ENCODE measurements at regions not wholly inside any gene's neighbourhood (a gene's known extent, or its start where the extent isn't known, plus 50 kb on each side); places are given as distances from the start of the nearest gene placed in this dataset.

DNA sequence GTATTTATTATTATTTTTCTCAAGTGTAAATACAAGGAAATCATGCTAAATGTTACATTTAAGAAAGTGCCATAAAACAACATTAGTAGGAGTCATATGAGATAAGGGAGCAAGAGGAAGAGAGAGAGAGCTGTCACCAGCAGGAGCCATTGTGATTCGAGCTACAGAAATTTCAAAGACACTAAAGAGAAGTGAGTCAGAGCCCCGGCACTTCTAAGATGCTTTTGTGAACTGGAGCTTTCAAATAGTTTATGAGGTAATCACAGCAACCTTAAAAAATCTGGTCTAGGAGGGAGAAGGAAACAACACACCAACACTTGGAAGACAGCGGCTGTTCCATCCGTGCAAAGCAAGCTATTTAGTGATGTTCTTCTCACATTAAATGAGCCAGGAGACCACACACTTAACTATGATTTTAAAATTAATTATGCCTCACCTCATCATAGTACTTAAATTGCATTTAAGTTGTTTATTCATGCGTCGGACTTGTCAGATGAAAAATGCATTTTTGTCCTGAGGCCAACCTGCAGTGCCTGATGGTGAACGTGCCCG is 382.7 kb upstream of the SALL3 start:
- DNase-seq (ENCODE audit: insufficient read length) (no peak), FAIRE-seq (no peak)
- TF ChIP-seq POLR2A (IDR thresholded peaks at IDR 0.05; ENCODE audit: low read depth, low read length) (no peak), TAF1 (IDR thresholded peaks at IDR 0.05; ENCODE audit: borderline replicate concordance, low read depth, low read length) (no peak), POLR2AphosphoS5 (IDR thresholded peaks at IDR 0.05; ENCODE audit: low read depth, low read length) (no peak)

GRCh38 chr18:78601349-78601748 is 378.3 kb upstream of the SALL3 start:
- DNase-seq (ENCODE audit: insufficient read length) = no peak
- FAIRE-seq = no peak
- no peak for TF ChIP-seq TAF1 (IDR thresholded peaks at IDR 0.05; ENCODE audit: borderline replicate concordance, low read depth, low read length)
- TF ChIP-seq POLR2A (IDR thresholded peaks at IDR 0.05; ENCODE audit: low read depth, low read length) = no peak
- TF ChIP-seq POLR2AphosphoS5 (IDR thresholded peaks at IDR 0.05; ENCODE audit: low read depth, low read length) = no peak

DNA sequence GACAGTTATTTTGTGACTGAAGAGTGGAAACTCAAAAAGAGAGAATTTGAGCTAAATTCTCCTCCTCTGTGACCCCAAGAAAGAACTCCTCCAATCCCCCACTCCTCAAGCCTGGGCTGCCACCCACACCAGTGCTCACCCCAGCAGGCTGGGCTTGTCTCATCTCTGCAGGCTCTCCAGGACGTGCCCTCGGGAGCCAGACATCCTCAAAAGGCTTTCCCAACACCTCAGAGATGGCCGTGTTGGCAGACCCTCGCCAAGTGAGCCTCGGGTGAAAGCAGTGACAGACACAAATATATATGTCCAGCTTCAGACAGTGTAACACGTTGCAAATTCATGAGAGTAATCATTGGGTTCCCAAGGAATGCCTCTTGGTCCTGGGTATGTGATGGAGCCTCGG is 377.7 kb upstream of the SALL3 start:
- FAIRE-seq = no peak
- no peak for DNase-seq (ENCODE audit: insufficient read length)
- TF ChIP-seq POLR2AphosphoS5 (IDR thresholded peaks at IDR 0.05; ENCODE audit: low read depth, low read length) (no peak), POLR2A (IDR thresholded peaks at IDR 0.05; ENCODE audit: low read depth, low read length) (no peak), TAF1 (IDR thresholded peaks at IDR 0.05; ENCODE audit: borderline replicate concordance, low read depth, low read length) (no peak)

- DNase-seq (ENCODE audit: insufficient read length) (no peak), FAIRE-seq (no peak)
- no peak for TF ChIP-seq POLR2AphosphoS5 (IDR thresholded peaks at IDR 0.05; ENCODE audit: low read depth, low read length)
- TF ChIP-seq POLR2A (IDR thresholded peaks at IDR 0.05; ENCODE audit: low read depth, low read length) = no peak
- no peak for TF ChIP-seq TAF1 (IDR thresholded peaks at IDR 0.05; ENCODE audit: borderline replicate concordance, low read depth, low read length)
These were observed 377.2 kb upstream of the SALL3 start for GRCh38 chr18:78602430-78602829.

DNA sequence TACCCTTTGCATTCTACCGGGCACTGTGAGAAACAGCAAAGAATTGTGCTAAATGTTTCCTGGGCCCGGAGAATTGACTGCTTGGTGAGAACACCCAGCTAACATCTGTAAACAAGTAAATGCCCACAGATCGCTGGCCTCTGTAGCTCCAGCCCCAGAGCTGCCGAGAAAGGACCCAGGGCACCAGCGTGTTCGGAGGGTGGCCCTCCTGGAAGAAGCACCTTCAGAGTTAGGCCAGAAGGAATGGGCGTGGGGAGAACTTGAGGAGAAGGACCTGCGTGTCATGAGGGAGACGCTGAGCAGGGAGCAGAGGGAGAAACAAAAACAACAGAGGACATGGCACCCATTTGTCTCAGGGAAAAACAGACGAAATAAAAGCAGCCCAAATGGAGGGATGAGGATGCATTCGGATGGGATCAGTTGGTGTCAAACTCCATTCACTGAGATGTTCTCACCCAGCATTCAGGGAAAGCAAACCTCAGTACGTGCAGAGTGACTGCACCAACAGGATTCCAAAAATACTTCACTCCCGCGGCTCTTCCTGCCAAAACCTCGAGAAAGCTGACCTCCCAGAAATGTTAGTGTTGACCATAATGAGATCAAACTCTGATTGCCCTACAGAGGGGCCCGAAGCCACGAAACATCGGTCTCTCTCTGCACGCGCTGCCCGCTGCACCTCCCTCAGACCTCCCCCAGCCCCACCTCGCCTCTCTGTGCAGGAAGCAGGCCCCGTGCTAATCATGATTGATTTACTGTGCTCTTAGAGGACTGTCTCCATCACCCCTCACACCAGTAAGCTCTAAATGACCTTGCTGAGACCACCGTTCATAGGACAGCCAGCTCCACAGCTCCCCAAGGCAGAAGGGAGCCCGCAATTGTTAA is 376.3 kb upstream of the SALL3 start:
- FAIRE-seq (no peak), DNase-seq (ENCODE audit: insufficient read length) (no peak)
- TF ChIP-seq POLR2A (IDR thresholded peaks at IDR 0.05; ENCODE audit: low read depth, low read length) (no peak), TAF1 (IDR thresholded peaks at IDR 0.05; ENCODE audit: borderline replicate concordance, low read depth, low read length) (no peak), POLR2AphosphoS5 (IDR thresholded peaks at IDR 0.05; ENCODE audit: low read depth, low read length) (no peak)

DNA sequence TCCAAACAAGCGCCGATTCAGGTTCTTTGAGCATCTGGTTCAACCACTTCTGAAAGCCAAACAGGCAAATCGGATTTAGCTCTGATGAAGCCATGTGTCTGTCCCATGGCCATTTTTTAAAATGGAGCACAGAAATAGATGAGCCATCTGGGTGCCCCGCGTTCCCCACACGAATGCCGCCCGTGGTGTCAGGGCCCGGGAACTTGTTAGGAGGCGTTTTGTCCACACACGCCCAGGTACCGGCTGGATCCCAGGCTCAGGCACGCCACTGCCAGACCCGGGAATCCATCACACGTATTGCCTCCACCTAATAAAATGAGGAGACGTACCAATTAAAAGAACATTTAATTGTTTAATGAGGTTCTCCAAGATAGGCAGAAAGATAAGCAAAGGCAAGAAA is 374.4 kb upstream of the SALL3 start:
- FAIRE-seq (no peak), DNase-seq (ENCODE audit: insufficient read length) (no peak)
- TF ChIP-seq POLR2AphosphoS5 (IDR thresholded peaks at IDR 0.05; ENCODE audit: low read depth, low read length) = no peak
- TF ChIP-seq POLR2A (IDR thresholded peaks at IDR 0.05; ENCODE audit: low read depth, low read length) = no peak

DNA sequence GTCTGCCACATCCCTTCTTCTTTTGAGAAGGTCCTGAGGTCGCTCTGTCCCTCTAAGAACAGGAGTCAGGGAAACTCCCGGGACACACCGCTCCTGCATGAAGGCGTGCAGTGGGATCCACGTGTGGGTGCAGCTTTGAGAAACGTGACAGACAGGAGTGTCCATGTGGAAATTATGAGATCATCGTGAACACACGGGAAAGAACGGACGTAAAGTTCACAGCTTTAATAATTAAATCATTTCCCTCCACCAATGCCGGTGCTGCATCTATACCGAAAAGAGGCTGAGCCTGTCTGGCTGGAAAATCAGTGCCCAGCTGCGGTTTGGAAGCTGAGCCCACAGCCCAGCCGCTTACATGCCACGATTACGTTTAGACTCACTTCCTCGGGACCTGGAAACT is 372.4 kb upstream of the SALL3 start:
- DNase-seq (ENCODE audit: insufficient read length) (no peak), FAIRE-seq (no peak)
- TF ChIP-seq TAF1 (IDR thresholded peaks at IDR 0.05; ENCODE audit: borderline replicate concordance, low read depth, low read length) = no peak
- TF ChIP-seq POLR2AphosphoS5 (IDR thresholded peaks at IDR 0.05; ENCODE audit: low read depth, low read length) = no peak
- TF ChIP-seq POLR2A (IDR thresholded peaks at IDR 0.05; ENCODE audit: low read depth, low read length) = no peak

GRCh38 chr18:78607784-78608183 is 371.8 kb upstream of the SALL3 start:
- DNase-seq (ENCODE audit: insufficient read length) = no peak
- no peak for FAIRE-seq
- no peak for TF ChIP-seq POLR2A (IDR thresholded peaks at IDR 0.05; ENCODE audit: low read depth, low read length)
- no peak for TF ChIP-seq TAF1 (IDR thresholded peaks at IDR 0.05; ENCODE audit: borderline replicate concordance, low read depth, low read length)
- TF ChIP-seq POLR2AphosphoS5 (IDR thresholded peaks at IDR 0.05; ENCODE audit: low read depth, low read length) = no peak

GRCh38 chr18:78610179-78610578 is 369.4 kb upstream of the SALL3 start:
- TF ChIP-seq POLR2A (IDR thresholded peaks at IDR 0.05; ENCODE audit: low read depth, low read length) (no peak), POLR2AphosphoS5 (IDR thresholded peaks at IDR 0.05; ENCODE audit: low read depth, low read length) (no peak), TAF1 (IDR thresholded peaks at IDR 0.05; ENCODE audit: borderline replicate concordance, low read depth, low read length) (no peak)
- FAIRE-seq = no peak
- no peak for DNase-seq (ENCODE audit: insufficient read length)

DNA sequence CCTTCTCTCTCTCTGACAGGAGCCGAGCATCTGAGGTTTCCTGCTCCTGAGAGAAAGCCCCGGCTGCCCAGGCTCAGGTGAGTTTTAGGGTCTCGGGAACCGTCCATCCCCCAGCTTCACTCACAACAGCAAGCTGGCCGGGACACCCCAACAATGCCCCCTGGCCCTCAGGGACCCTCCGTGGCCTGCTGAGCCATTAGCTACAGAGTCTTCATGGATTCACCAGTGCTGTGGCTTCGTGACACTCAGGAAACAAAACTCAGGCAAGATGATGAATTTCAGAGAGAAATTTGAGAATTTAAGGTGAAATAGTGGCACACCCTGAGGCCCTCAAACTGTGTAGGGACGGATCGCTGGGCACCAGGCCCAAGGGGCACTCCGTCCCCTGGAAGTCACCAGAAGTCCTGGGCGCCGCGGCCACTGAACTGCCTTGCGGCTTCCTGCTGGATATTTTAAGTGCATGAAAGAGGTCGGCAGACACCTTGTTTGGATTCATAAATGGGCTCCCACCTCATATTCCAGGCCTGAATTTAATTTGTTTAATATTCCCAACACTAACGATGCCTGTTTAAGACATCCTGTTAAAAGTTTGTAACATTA is 368.3 kb upstream of the SALL3 start:
- DNase-seq (ENCODE audit: insufficient read length) (no peak), FAIRE-seq (no peak)
- TF ChIP-seq TAF1 (IDR thresholded peaks at IDR 0.05; ENCODE audit: borderline replicate concordance, low read depth, low read length) (no peak), POLR2AphosphoS5 (IDR thresholded peaks at IDR 0.05; ENCODE audit: low read depth, low read length) (no peak), POLR2A (IDR thresholded peaks at IDR 0.05; ENCODE audit: low read depth, low read length) (no peak)

DNA sequence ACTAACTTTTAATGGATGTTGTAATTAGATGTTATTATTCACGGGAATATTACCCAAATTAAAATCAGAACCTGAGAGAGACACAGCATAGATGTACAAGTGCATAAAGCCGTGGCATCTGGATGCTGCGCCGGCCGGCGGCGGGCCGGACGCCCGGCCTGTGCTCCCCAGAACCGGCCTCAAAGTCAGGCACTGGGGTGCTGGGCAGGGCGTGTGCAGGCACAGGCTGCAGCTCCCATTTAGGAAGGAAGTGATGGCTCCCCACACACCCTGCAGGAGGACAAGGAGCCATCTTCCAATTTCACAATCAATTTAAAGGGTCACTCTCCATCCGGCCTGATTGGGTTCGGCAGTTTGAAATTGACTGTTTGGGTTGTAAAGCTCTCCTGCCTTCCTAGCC is 367.7 kb upstream of the SALL3 start:
- FAIRE-seq = no peak
- no peak for TF ChIP-seq POLR2A (IDR thresholded peaks at IDR 0.05; ENCODE audit: low read depth, low read length)
- TF ChIP-seq POLR2AphosphoS5 (IDR thresholded peaks at IDR 0.05; ENCODE audit: low read depth, low read length) = no peak
- no peak for TF ChIP-seq TAF1 (IDR thresholded peaks at IDR 0.05; ENCODE audit: borderline replicate concordance, low read depth, low read length)
- no peak for DNase-seq (ENCODE audit: insufficient read length)

DNA sequence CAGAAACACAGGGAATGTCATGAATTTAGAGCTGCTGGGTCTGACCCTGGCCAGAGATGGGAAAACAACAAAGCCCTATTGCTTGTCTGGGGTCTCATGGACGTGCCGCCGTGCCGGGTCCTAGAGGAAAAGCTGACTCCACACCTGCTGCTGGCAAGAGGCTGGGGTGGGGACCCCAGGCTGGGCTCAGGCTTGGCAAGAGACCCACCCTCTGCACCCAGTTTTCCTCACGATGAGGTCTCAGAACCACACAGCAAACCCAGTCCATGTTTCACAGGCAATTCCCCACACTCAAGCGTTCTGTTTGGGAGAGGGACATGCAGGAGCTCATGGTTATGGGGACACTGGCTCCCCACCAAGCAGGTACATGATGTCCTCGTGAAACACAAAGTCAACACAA is 367.3 kb upstream of the SALL3 start:
- no peak for DNase-seq (ENCODE audit: insufficient read length)
- FAIRE-seq = no peak
- TF ChIP-seq POLR2AphosphoS5 (IDR thresholded peaks at IDR 0.05; ENCODE audit: low read depth, low read length) (no peak), POLR2A (IDR thresholded peaks at IDR 0.05; ENCODE audit: low read depth, low read length) (no peak), TAF1 (IDR thresholded peaks at IDR 0.05; ENCODE audit: borderline replicate concordance, low read depth, low read length) (no peak)

Measured in GM12892 (cell line).